Hematopoietic multipotent progenitor cell (in vitro differentiated cells): ENCODE measurements at regions not wholly inside any gene's neighbourhood (a gene's known extent, or its start where the extent isn't known, plus 50 kb on each side); places are given as distances from the start of the nearest gene placed in this dataset.

Source experiments
- DNase-seq, 3 donors: peaks; one replicate each; pipeline ENCODE4 v3.0.0-alpha.2; 2011 to 2015; ENCODE audit warnings: low read depth in 2 of 3, low spot score in 2 of 3

- DNase-seq = no peak
Measured at GRCh38 chr7:118563311-118563710, 338.8 kb downstream of the ANKRD7 start.

DNA sequence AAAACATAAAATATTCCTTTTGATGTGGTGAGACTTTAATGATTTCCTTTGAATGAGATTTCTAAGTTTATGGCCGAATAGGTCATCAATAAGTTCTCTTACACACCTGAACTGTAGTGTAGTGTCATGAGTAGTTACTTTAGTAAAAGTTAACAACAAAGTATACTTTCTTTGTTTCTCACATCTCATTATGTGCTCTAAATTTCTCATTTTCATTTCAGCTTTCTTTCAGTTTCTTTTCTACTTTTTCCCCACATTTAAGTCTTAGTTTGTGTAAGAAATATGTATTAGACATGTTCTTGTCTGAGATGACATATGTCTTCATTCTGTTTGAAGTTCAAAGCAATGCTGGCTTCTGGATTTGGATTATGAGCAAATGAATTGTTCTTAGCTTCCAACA lies 348.1 kb downstream of the ANKRD7 start:
- DNase-seq = no peak

DNA sequence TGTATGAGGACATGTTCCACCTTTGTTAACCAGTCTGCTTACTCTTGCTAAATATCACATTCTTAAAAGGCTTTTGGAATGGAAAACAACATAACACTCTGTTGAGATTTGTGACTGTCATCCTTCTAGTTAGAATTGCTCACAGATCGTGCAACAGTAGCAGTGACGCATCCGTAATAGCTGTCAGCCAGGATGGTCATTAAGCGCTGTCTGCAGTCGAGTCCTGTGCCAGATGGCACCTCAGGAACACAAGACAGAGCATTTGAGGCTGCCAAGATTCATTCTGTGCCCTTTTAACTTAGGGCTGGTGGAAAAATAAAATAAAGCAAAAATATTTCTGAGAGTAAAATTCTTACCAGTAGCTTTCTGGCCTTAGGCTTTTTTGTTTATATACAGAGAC lies 348.6 kb downstream of the ANKRD7 start:
- no peak for DNase-seq

GRCh38 chr7:118575393-118575948 lies 351.0 kb downstream of the ANKRD7 start:
- DNase-seq = no peak

GRCh38 chr7:118580743-118581382 lies 356.4 kb downstream of the ANKRD7 start:
- no peak for DNase-seq

- DNase-seq = no peak
Measured at GRCh38 chr7:118583641-118584040, 359.1 kb downstream of the ANKRD7 start.

- no peak for DNase-seq
Measured at GRCh38 chr7:118586248-118586647, 361.7 kb downstream of the ANKRD7 start.

GRCh38 chr7:118590107-118590506 lies 365.6 kb downstream of the ANKRD7 start:
- DNase-seq = peak in 2 of 3 donors; percentile 18 to 74

- DNase-seq = no peak
Measured at GRCh38 chr7:118602090-118602489, 377.6 kb downstream of the ANKRD7 start.

- no peak for DNase-seq
Measured at GRCh38 chr7:118606602-118607001, 382.1 kb downstream of the ANKRD7 start.

DNA sequence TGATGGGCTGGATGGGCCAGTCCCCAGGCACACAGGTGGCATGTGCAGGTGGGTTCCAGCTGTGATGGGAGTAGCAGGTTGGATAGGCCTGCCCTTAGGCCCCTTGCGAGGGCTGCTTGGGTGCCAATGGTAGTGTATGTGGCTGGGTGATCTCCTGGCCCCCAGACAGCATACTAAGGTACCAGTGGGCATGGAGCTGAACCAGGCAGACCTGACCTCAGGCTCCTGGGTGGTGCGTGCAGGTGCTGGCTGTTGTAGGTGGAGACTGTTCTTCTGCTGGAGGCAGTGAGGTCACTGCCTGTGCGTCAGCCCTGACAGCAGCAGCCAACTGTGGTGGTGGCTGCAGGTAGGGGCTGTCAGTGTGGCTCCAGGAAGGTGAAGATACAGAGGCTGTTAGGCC lies 384.7 kb downstream of the ANKRD7 start:
- DNase-seq = no peak

GRCh38 chr7:118615681-118616080 lies 391.2 kb downstream of the ANKRD7 start:
- DNase-seq = no peak

DNA sequence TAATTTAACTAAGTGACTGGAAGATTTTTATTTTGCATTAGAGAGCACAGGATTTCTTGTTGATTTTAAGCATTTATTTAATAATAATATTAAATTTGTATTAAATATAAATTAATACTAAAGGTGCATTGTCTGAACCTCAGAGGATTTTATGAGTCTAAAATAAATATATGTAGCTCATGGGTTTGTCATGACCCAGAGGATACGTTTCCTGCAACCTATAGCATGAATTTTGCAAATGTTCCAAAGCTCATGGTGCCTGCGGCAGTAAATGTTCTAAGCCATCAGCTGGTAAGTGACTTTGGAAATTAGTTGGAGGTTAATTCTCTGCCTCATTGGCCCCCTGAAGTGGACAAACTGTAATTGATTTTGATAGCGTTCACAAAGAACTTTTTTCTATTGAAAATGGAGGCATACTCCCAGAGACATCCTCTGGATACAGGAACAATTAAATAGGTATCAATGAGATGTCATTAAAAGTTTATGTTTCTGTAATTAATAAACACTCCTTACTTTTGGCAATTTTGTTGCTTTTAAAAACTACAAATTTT lies 397.4 kb downstream of the ANKRD7 start:
- no peak for DNase-seq

- DNase-seq = no peak
Measured at GRCh38 chr7:118626739-118627138, 402.2 kb downstream of the ANKRD7 start.

GRCh38 chr7:118627467-118627866 lies 403.0 kb downstream of the ANKRD7 start:
- no peak for DNase-seq

DNA sequence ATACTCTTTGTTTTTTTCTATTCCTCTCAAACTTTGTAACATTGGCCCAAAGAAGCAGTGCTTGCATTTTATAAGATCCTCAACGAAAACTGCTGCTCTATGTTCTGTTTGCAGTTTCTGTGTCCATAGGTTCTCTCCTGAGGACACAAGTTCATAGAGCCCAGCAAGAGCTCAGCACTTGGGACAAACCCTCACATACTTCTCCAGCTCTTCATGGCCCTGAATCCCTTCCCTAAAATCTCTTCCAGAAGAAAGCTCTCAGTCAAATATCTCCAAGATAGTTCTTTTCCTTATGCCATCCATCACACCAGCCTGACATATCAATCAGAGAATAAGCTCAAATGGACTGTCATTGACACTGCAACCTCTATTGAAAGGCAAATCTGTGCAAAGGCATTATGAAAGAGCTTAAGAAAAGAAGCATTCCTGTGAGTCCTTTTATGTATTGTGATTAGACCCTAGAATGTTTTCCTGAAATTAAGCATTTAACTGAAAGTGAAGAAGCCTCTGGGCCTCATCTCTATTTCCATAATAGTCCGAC lies 405.5 kb downstream of the ANKRD7 start:
- DNase-seq = no peak

- DNase-seq = no peak
Measured at GRCh38 chr7:118642396-118642795, 417.9 kb downstream of the ANKRD7 start.

DNA sequence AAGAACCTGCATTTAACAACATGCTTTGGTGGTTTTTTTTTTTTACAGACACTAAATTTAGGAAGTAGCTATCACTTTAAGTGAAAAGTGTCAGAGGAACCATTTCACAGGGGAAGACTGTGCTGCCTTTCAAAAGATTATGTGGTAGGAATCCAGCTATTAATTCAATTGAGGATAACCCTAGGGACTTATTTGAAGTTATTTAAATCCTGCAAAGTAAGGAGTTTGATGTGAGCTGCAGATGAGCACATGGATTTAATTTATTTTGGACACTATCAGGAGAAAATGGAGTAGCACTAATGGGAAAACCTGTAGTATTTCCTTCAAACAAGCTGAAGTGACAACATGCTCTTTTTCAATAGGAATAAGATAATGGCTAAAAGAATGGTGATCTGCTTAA lies 419.8 kb downstream of the ANKRD7 start:
- DNase-seq = no peak

- DNase-seq = no peak
Measured at GRCh38 chr7:118648002-118648401, 423.5 kb downstream of the ANKRD7 start.

DNA sequence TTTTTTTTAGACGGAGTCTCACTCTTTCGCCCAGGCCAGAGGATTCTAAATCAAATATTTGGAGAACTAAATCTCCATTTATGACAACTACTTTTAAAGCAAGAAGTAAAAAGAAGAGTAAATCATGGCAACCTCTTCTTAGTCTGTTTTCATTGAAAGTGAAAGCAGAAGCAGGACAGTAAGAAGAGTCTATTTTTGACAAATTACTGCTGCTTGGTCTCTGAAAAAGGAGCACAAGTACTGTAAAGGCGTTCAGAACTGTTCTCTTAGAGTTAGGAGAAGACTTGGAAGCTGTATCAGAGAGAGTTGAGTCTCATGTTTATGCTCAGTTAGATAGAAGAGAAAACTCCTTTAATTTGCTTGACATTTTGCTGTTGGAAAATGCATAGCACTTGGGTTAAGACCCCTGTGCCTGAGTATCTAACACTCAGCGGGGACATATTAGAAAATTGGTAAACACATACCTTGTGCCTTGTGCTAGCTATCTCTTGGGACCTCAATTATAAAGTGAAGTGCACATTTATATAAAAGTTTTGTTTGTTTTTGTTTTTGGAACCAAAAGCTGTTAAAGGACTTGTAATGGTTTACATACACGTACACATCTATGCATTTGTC lies 433.0 kb downstream of the ANKRD7 start:
- DNase-seq = no peak

DNA sequence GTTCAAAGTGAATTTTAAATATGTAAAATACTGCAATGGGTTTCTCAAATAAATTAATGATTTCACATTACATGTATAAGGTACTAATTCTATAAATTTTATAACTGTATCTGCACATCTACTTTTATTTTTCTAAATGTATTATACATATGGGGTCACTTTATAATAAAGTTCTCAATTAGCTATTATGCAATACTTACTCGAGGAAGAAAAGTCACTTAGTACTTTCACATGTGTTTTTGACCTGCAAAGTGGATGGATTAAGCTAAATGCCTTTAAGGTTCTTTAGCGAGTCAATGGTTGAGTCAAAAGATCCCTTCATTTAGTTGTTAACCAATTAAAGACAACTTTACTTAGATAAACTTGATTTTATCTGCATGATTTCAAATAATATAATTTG lies 437.8 kb downstream of the ANKRD7 start:
- no peak for DNase-seq

- no peak for DNase-seq
Measured at GRCh38 chr7:118664498-118664897, 440.0 kb downstream of the ANKRD7 start.
